Motor neuron (in vitro differentiated cells): ENCODE measurements at regions not wholly inside any gene's neighbourhood (a gene's known extent, or its start where the extent isn't known, plus 50 kb on each side); places are given as distances from the start of the nearest gene placed in this dataset.
"Not testable (repeated sequence)": the region's sequence is repeated elsewhere in the genome, so short reads cannot be mapped to it uniquely, and the experiment has no call there.

Experiments
- ATAC-seq, 8 experiments: fragments of 200-7000 bp; cut with Tn5 transposase; replicated peaks in 6 of 8; 2 replicates each; pipeline ENCODE4 v1.8.0; 2021; ENCODE audit warnings: mild to moderate bottlenecking in 8 of 8, moderate library complexity in 8 of 8
- H3K27ac ChIP-seq, 2 donors: fragments of 250-450 bp; sonication (Bioruptor Pico); 2 replicates each; pipeline ENCODE4 v1.9.0; 2021; ENCODE audit warnings: antibody characterized with exemption in 2 of 2, mild to moderate bottlenecking in 2 of 2, moderate library complexity in 1 of 2
- H3K4me1 ChIP-seq, 2 donors: fragments of 250-450 bp; sonication (Bioruptor Pico); replicated peaks in 1 of 2; 2 replicates each; pipeline ENCODE4 v1.6.1; 2021; ENCODE audit warnings: antibody characterized with exemption in 2 of 2, mild to moderate bottlenecking in 2 of 2, moderate library complexity in 1 of 2
- H3K4me3 ChIP-seq, 5 donors: fragments of 250-450 bp; sonication (Bioruptor Pico); 2 replicates each; pipeline ENCODE4 v1.9.0; 2021; ENCODE audit warnings: antibody characterized with exemption in 5 of 5, mild to moderate bottlenecking in 5 of 5, moderate library complexity in 4 of 5
- WGBS, 10 experiments: fragments of 450-650 bp; shearing (Covaris generic); methylation state at CpG; one replicate each; pipeline ENCODE4 v1.0.0; 2022; 5-methylcytosine and 5-hydroxymethylcytosine counted together
- in situ Hi-C, 9 experiments: fragments of 400-800 bp; cut with MboI; loops; one replicate each; pipeline ENCODE4 v1.15.0; 2021; ENCODE audit warnings: low sequenced_read_pairs in 9 of 9, low pct_unique_long_range_greater_than_20kb in 2 of 9; ENCODE audit not compliant: unreplicated experiment in 9 of 9

- in situ Hi-C loops: no loop called here
- no peak overlapping the region for H3K4me3 ChIP-seq
- ATAC-seq: no peak
- H3K4me1 ChIP-seq: no peaks in the 10 kb centered on the region
- H3K27ac ChIP-seq: no peak overlapping the region
- 10 to 95% (median 90%) methylated on average over 3 of the region's 3 CpGs; no CpG with 5 or more reads in 2 of the 10 experiments for WGBS, 10 experiments
Measured at GRCh38 chr5:154544646-154545045, 66.6 kb upstream of the HAND1 start.

DNA sequence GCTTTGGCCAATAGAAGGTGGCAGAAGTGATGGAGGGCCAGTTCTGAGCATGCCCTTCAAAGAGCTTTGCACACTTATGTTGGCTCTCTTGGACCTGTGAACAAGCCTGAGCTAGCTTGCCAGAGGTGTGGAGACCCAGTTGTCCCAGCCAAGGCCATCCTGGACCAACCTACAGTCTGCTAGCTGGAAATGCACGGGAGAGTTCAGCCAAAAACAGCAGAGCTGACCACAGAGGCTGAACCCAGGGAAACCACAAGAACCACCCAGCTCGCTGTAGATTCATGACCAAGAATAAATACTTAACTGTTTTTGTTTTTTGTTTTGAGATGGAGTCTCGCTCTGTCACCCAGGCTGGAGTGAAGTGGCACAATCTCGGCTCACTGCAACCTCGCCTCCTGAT lies 65.4 kb upstream of the HAND1 start:
- 20 to 93% (median 58%) methylated on average over 1 to 3 of the region's 5 CpGs; no CpG with 5 or more reads in 4 of the 10 experiments for WGBS, 10 experiments
- peak in 2 of 8 experiments; percentile 46 to 78 for ATAC-seq
- in situ Hi-C loops: no loop called here
- H3K27ac ChIP-seq: no peak overlapping the region
- H3K4me1 ChIP-seq: no peaks in the 10 kb centered on the region
- H3K4me3 ChIP-seq: no peak overlapping the region

- no peak overlapping the region for H3K27ac ChIP-seq
- ATAC-seq: no peak
- no peaks in the 10 kb centered on the region for H3K4me1 ChIP-seq
- H3K4me3 ChIP-seq: no peak overlapping the region
- in situ Hi-C loops: no loop called here
- WGBS, 10 experiments: 0 to 80% (median 42%) methylated on average over 1 to 2 of the region's 5 CpGs; no CpG with 5 or more reads in 6 of the 10 experiments
Measured at GRCh38 chr5:154542581-154542980, 64.6 kb upstream of the HAND1 start.

- 71 to 93% (median 83%) methylated on average over 1 to 4 of the region's 6 CpGs; no CpG with 5 or more reads in 6 of the 10 experiments for WGBS, 10 experiments
- ATAC-seq: no peak
- Histone ChIP-seq H3K27ac (no peak overlapping the region), H3K4me3 (no peak overlapping the region), H3K4me1 (no peaks in the 10 kb centered on the region)
- in situ Hi-C loops: no loop called here
Measured at GRCh38 chr5:154542000-154542399, 64.0 kb upstream of the HAND1 start.

GRCh38 chr5:154541553-154541952 lies 63.5 kb upstream of the HAND1 start:
- no peaks in the 10 kb centered on the region for H3K4me1 ChIP-seq
- no peak overlapping the region for H3K4me3 ChIP-seq
- no peak overlapping the region for H3K27ac ChIP-seq
- 20 to 80% (median 48%) methylated on average over 1 to 5 of the region's 11 CpGs; no CpG with 5 or more reads in 6 of the 10 experiments for WGBS, 10 experiments
- in situ Hi-C loops: no loop called here
- ATAC-seq: peak in 1 of 8 experiments; percentile 64

- no peaks in the 10 kb centered on the region for H3K4me1 ChIP-seq
- ATAC-seq: no peak
- in situ Hi-C loops: no loop called here
- H3K27ac ChIP-seq: no peak overlapping the region
- no peak overlapping the region for H3K4me3 ChIP-seq
- WGBS, 10 experiments: 45 to 100% (median 88%) methylated on average over 1 of the region's 1 CpG; no CpG with 5 or more reads in 2 of the 10 experiments
Measured at GRCh38 chr5:154540600-154540999, 62.6 kb upstream of the HAND1 start.

DNA sequence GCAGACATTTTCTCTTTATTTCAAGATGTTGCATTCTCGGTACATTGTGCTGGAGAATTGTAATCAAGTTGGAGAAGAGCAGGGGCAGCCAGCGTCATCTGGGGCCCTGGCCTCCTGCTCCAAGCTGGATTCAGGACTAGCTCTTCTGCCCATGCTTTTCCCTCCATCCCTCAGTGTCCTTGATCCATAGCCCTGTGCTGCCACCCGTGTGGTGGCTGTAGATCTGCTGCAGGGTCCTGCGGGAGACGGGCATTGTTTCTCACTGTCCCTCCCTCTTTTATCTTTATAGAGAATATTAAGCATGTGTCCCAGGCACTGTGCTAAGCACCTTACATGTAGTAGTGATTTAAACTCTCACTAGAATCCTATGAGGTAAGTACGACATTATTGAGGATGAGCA lies 60.5 kb upstream of the HAND1 start:
- Histone ChIP-seq H3K4me1 (no peaks in the 10 kb centered on the region), H3K27ac (no peak overlapping the region), H3K4me3 (no peak overlapping the region)
- in situ Hi-C loops: no loop called here
- 20 to 100% (median 79%) methylated on average over 1 to 6 of the region's 6 CpGs; no CpG with 5 or more reads in 3 of the 10 experiments for WGBS, 10 experiments
- no peak for ATAC-seq

GRCh38 chr5:154536439-154536838 lies 58.4 kb upstream of the HAND1 start:
- H3K27ac ChIP-seq, H3K4me1 ChIP-seq, ATAC-seq, H3K4me3 ChIP-seq, in situ Hi-C loops: not testable (repeated sequence)
- 66 to 100% (median 86%) methylated on average over 1 to 4 of the region's 4 CpGs; no CpG with 5 or more reads in 5 of the 10 experiments for WGBS, 10 experiments

GRCh38 chr5:154535535-154535934 lies 57.5 kb upstream of the HAND1 start:
- Histone ChIP-seq H3K27ac (no peak overlapping the region), H3K4me1 (no peaks in the 10 kb centered on the region), H3K4me3 (no peak overlapping the region)
- no peak for ATAC-seq
- WGBS, 10 experiments: 21 to 100% (median 83%) methylated on average over 1 to 2 of the region's 2 CpGs; no CpG with 5 or more reads in 3 of the 10 experiments
- in situ Hi-C loops: no loop called here

- no peaks in the 10 kb centered on the region for H3K4me1 ChIP-seq
- WGBS, 10 experiments: 10 to 89% (median 56%) methylated on average over 1 to 12 of the region's 12 CpGs; no CpG with 5 or more reads in 3 of the 10 experiments
- H3K4me3 ChIP-seq: no peak overlapping the region
- in situ Hi-C loops: no loop called here
- no peak for ATAC-seq
- H3K27ac ChIP-seq: no peak overlapping the region
Measured at GRCh38 chr5:154534457-154535050, 56.5 kb upstream of the HAND1 start.

DNA sequence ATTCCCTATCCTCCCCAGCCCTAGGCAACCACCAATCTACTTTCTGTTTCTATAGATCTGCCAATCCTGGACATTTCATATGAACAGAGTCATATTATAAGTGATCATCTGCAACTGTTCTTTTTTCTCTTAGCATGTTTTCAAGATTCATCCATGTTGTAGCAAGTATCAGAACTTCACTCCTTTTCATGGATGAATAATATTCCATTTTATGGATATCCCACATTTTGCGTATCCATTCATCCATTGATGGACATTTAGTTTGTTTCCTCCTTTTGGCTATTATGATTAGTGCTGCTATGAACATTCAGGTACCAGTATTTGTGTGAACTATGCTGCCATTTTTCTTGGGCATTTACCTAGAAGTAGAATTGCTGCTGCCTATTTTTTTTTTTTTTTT lies 51.3 kb upstream of the HAND1 start:
- WGBS, 10 experiments: 67 to 100% (median 100%) methylated on average over 1 of the region's 1 CpG; no CpG with 5 or more reads in 1 of the 10 experiments
- H3K4me3 ChIP-seq: no peak overlapping the region
- H3K27ac ChIP-seq: no peak overlapping the region
- no peak for ATAC-seq
- peaks cover 0 to 7% of the 10 kb centered on the region in 2 donors for H3K4me1 ChIP-seq
- in situ Hi-C loops: no loop called here

DNA sequence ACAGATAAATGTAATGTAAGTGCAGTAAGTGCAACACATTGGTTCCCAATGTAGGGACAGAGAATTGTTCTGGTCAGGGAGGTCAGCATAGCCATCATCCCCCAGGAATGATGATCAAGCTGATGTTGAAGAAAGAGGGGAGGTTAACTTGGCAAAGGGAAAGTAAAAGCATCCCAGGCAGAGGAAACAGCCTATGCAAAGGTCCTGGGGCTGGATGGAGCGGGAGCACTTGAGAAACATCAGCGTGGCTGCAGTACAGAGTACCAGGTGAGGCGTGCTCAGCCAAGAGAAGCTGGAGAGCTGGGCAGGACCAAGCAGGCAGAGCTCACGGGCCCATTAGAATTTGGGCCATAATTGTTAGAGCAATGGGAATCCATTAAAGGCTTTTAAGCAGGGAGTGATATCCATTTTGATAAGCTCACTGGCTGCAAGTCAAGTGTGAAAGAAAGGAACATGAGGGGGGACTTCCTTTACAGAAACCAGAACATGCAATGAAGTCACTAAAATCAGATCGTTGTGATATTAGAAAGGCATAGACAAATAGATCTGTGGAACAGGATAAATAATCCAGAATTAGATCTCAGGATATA lies 50.1 kb upstream of the HAND1 start:
- H3K4me3 ChIP-seq: no peak overlapping the region
- peaks cover 7 to 15% of the 10 kb centered on the region in 2 donors for H3K4me1 ChIP-seq
- H3K27ac ChIP-seq: no peak overlapping the region
- in situ Hi-C loops: no loop called here
- ATAC-seq: no peak
- 51 to 92% (median 80%) methylated on average over 1 to 5 of the region's 5 CpGs; no CpG with 5 or more reads in 1 of the 10 experiments for WGBS, 10 experiments
